A673 (cell line): ENCODE measurements at regions not wholly inside any gene's neighbourhood (a gene's known extent, or its start where the extent isn't known, plus 50 kb on each side); places are given as distances from the start of the nearest gene placed in this dataset.

Experiments
- BruUV-seq: library from RNA; stranded (reverse); fragments of 400-500 nt; replicated peaks from 2 replicates; lab custom pipeline; 2021; lab: Mats Ljungman, UMichigan
- CTCF ChIA-PET: fragments of 300-600 bp; sonication (Branson Sonifier 250); formaldehyde crosslinking; loops from one replicate; lab custom pipeline; 2022; ENCODE audit warnings: antibody characterized with exemption; lab: Charles Lee
- POLR2A ChIA-PET: fragments of 300-600 bp; sonication (Branson Sonifier 250); formaldehyde crosslinking; loops from one replicate; lab custom pipeline; 2022; ENCODE audit warnings: antibody characterized with exemption; ENCODE audit not compliant: low non-redundant PET; lab: Charles Lee
- DNase-seq: peaks from one replicate; pipeline ENCODE4 v3.0.0-alpha.2; 2015; ENCODE audit warnings: low spot score
- H3K27ac ChIP-seq: fragments of 200-600 bp; sonication (generic); 2 replicates; pipeline ENCODE4 v1.5.1; 2016; ENCODE audit warnings: mixed run types, low read depth, mild to moderate bottlenecking, mixed read lengths, antibody characterized with exemption, low read length; ENCODE audit not compliant: poor library complexity, severe bottlenecking
- H3K27me3 ChIP-seq: fragments of 200-600 bp; sonication (generic); replicated peaks from 2 replicates; pipeline ENCODE4 v1.6.1; 2017; ENCODE audit warnings: mixed run types, low read depth, mild to moderate bottlenecking, mixed read lengths, antibody characterized with exemption, low read length; ENCODE audit not compliant: insufficient read depth, poor library complexity
- H3K36me3 ChIP-seq: fragments of 200-600 bp; sonication (generic); 2 replicates; pipeline ENCODE4 v1.6.1; 2016; ENCODE audit warnings: mixed run types, mild to moderate bottlenecking, mixed read lengths, antibody characterized with exemption, low read length; ENCODE audit not compliant: insufficient read depth, poor library complexity, severe bottlenecking
- H3K4me1 ChIP-seq: fragments of 200-600 bp; sonication (generic); 2 replicates; pipeline ENCODE4 v1.6.1; 2017; ENCODE audit warnings: mixed run types, mild to moderate bottlenecking, mixed read lengths, antibody characterized with exemption, low read length; ENCODE audit not compliant: insufficient read depth, poor library complexity, severe bottlenecking
- H3K4me3 ChIP-seq: fragments of 200-600 bp; sonication (generic); 2 replicates; pipeline ENCODE4 v1.5.1; 2016; ENCODE audit warnings: low read depth, mixed run types, mild to moderate bottlenecking, mixed read lengths, low read length; ENCODE audit not compliant: poor library complexity, severe bottlenecking
- H3K9me3 ChIP-seq: fragments of 200-600 bp; sonication (generic); 2 replicates; pipeline ENCODE4 v1.6.1; 2016; ENCODE audit warnings: mixed run types, low read depth, mild to moderate bottlenecking, mixed read lengths, antibody characterized with exemption, low read length; ENCODE audit not compliant: poor library complexity, severe bottlenecking
- CTCF ChIP-seq: fragments of 300-800, 200-600 bp; sonication (generic); conservative IDR thresholded peaks from 2 replicates; pipeline ENCODE4 v1.5.1; 2017; ENCODE audit warnings: low read depth, mild to moderate bottlenecking, antibody characterized with exemption, low read length, moderate library complexity, mixed read lengths
- EZH2 ChIP-seq: fragments of 200-600 bp; sonication (generic); IDR thresholded peaks from 2 replicates; pipeline ENCODE4 v1.6.1; 2017; ENCODE audit warnings: borderline replicate concordance, low read depth, mild to moderate bottlenecking, mixed read lengths, antibody characterized with exemption, low read length; ENCODE audit not compliant: poor library complexity, severe bottlenecking
- intact Hi-C: fragments of 100-400 bp; cut with micrococcal nuclease; formaldehyde crosslinking; loops from one replicate; pipeline ENCODE4 v1.10.0; 2022; ENCODE audit not compliant: unreplicated experiment

- H3K36me3 ChIP-seq: no peaks in the 10 kb centered on the region
- no peak overlapping the region for H3K4me3 ChIP-seq
- POLR2A ChIA-PET: no interaction called here
- no peaks in the 10 kb centered on the region for H3K4me1 ChIP-seq
- H3K27ac ChIP-seq: no peak overlapping the region
- TF ChIP-seq EZH2: no peak
- TF ChIP-seq CTCF: no peak
- BruUV-seq: no TSS peak
- H3K9me3 ChIP-seq: no peaks in the 10 kb centered on the region
- intact Hi-C loops: no loop called here
- H3K27me3 ChIP-seq: no peaks in the 10 kb centered on the region
- no peak for DNase-seq
- CTCF ChIA-PET: no interaction called here
Measured at GRCh38 chr9:31969552-31969951, 414.9 kb upstream of the ACO1 start.

GRCh38 chr9:31983895-31984294 lies 400.5 kb upstream of the ACO1 start:
- BruUV-seq: no TSS peak
- ChIA-PET POLR2A (no interaction called here), CTCF (no interaction called here)
- DNase-seq: no peak
- no peak overlapping the region for H3K4me3 ChIP-seq
- H3K9me3 ChIP-seq: peaks cover 3% of the 10 kb centered on the region
- H3K27ac ChIP-seq: no peak overlapping the region
- intact Hi-C loops: loop anchor here (10.0 kb wide), 1 partner anchor 59 kb away; no protein-coding TSS in a partner anchor
- no peaks in the 10 kb centered on the region for H3K27me3 ChIP-seq
- no peaks in the 10 kb centered on the region for H3K4me1 ChIP-seq
- no peaks in the 10 kb centered on the region for H3K36me3 ChIP-seq
- no peak for TF ChIP-seq CTCF
- no peak for TF ChIP-seq EZH2

GRCh38 chr9:31996331-31996730 lies 388.1 kb upstream of the ACO1 start:
- intact Hi-C loops: no loop called here
- Histone ChIP-seq H3K36me3 (no peaks in the 10 kb centered on the region), H3K4me1 (no peaks in the 10 kb centered on the region), H3K9me3 (no peaks in the 10 kb centered on the region), H3K27me3 (no peaks in the 10 kb centered on the region), H3K4me3 (no peak overlapping the region), H3K27ac (no peak overlapping the region)
- ChIA-PET POLR2A (no interaction called here), CTCF (interaction anchor here (0.7 kb wide), 1 partner anchor 729 kb away, joined by 3 read pairs; no protein-coding TSS in a partner anchor)
- DNase-seq: peak; percentile 1
- no TSS peak for BruUV-seq
- TF ChIP-seq EZH2: no peak
- 0 out of 2 replicates have a peak, but pooled peaks have one; percentile 9 for TF ChIP-seq CTCF
